ENCODE measurements at regions not wholly inside any gene's neighbourhood (a gene's known extent, or its start where the extent isn't known, plus 50 kb on each side); places are given as distances from the start of the nearest gene placed in this dataset.

GRCh38 chr5:105708442-105708841, 1962.3 kb downstream of the EFNA5 start (continued):
- TF ChIP-seq, protein P1, sequence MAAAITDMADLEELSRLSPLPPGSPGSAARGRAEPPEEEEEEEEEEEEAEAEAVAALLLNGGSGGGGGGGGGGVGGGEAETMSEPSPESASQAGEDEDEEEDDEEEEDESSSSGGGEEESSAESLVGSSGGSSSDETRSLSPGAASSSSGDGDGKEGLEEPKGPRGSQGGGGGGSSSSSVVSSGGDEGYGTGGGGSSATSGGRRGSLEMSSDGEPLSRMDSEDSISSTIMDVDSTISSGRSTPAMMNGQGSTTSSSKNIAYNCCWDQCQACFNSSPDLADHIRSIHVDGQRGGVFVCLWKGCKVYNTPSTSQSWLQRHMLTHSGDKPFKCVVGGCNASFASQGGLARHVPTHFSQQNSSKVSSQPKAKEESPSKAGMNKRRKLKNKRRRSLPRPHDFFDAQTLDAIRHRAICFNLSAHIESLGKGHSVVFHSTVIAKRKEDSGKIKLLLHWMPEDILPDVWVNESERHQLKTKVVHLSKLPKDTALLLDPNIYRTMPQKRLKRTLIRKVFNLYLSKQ (tag by site-specific recombination; IDR thresholded peaks at IDR 0.05; ENCODE audit: borderline replicate concordance) = no peak
- TF ChIP-seq ZNF202 (tag by site-specific recombination; IDR thresholded peaks at IDR 0.05; ENCODE audit: borderline replicate concordance) = no peak
- TF ChIP-seq ZNF555 (tag by site-specific recombination; conservative IDR thresholded peaks at IDR 0.05) = no peak
- TF ChIP-seq ZNF776 (tag by site-specific recombination; IDR thresholded peaks at IDR 0.05; ENCODE audit: borderline replicate concordance) = no peak
- TF ChIP-seq ZNF830 (tag by site-specific recombination; IDR thresholded peaks at IDR 0.05; ENCODE audit: low read depth) = no peak
- TF ChIP-seq, protein P2, sequence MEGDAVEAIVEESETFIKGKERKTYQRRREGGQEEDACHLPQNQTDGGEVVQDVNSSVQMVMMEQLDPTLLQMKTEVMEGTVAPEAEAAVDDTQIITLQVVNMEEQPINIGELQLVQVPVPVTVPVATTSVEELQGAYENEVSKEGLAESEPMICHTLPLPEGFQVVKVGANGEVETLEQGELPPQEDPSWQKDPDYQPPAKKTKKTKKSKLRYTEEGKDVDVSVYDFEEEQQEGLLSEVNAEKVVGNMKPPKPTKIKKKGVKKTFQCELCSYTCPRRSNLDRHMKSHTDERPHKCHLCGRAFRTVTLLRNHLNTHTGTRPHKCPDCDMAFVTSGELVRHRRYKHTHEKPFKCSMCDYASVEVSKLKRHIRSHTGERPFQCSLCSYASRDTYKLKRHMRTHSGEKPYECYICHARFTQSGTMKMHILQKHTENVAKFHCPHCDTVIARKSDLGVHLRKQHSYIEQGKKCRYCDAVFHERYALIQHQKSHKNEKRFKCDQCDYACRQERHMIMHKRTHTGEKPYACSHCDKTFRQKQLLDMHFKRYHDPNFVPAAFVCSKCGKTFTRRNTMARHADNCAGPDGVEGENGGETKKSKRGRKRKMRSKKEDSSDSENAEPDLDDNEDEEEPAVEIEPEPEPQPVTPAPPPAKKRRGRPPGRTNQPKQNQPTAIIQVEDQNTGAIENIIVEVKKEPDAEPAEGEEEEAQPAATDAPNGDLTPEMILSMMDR (tag by site-specific recombination; IDR thresholded peaks at IDR 0.05) = no peak
- TF ChIP-seq ZNF785 (tag by site-specific recombination; IDR thresholded peaks at IDR 0.05) = no peak
- TF ChIP-seq ZNF239 (tag by site-specific recombination; IDR thresholded peaks at IDR 0.05) = no peak
- no peak for TF ChIP-seq WT1 (tag by site-specific recombination; IDR thresholded peaks at IDR 0.05)
- TF ChIP-seq ZIC2 (tag by site-specific recombination; IDR thresholded peaks at IDR 0.05) = no peak
- TF ChIP-seq ZNF138 (tag by site-specific recombination; IDR thresholded peaks at IDR 0.05; ENCODE audit: borderline replicate concordance) = no peak
- TF ChIP-seq ZNF335 (tag by site-specific recombination; conservative IDR thresholded peaks at IDR 0.05) = no peak
- TF ChIP-seq, protein P3, sequence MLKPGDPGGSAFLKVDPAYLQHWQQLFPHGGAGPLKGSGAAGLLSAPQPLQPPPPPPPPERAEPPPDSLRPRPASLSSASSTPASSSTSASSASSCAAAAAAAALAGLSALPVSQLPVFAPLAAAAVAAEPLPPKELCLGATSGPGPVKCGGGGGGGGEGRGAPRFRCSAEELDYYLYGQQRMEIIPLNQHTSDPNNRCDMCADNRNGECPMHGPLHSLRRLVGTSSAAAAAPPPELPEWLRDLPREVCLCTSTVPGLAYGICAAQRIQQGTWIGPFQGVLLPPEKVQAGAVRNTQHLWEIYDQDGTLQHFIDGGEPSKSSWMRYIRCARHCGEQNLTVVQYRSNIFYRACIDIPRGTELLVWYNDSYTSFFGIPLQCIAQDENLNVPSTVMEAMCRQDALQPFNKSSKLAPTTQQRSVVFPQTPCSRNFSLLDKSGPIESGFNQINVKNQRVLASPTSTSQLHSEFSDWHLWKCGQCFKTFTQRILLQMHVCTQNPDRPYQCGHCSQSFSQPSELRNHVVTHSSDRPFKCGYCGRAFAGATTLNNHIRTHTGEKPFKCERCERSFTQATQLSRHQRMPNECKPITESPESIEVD (tag by site-specific recombination; IDR thresholded peaks at IDR 0.05) = no peak

DNA sequence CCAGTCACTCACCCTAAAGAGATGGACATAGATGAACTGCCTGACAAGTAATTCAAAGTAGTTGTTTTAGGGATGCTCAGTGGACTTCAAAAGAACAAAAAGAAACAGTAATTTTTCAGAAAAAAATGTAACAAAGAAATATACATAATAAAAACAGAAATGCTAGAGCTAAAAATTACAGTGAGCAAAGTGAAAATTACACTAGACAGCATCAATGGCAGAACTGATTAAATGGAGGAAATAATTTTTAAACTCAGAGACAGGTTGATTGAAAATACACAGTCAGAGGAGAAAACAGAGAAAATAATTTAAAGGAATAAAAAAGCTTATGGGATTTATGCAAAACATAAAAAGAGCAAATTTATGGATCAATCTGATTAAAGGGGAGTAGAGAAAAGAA, 1968.4 kb downstream of the EFNA5 start:
- POLR2A ChIA-PET = no interaction called here
- TF ChIP-seq, protein P4, sequence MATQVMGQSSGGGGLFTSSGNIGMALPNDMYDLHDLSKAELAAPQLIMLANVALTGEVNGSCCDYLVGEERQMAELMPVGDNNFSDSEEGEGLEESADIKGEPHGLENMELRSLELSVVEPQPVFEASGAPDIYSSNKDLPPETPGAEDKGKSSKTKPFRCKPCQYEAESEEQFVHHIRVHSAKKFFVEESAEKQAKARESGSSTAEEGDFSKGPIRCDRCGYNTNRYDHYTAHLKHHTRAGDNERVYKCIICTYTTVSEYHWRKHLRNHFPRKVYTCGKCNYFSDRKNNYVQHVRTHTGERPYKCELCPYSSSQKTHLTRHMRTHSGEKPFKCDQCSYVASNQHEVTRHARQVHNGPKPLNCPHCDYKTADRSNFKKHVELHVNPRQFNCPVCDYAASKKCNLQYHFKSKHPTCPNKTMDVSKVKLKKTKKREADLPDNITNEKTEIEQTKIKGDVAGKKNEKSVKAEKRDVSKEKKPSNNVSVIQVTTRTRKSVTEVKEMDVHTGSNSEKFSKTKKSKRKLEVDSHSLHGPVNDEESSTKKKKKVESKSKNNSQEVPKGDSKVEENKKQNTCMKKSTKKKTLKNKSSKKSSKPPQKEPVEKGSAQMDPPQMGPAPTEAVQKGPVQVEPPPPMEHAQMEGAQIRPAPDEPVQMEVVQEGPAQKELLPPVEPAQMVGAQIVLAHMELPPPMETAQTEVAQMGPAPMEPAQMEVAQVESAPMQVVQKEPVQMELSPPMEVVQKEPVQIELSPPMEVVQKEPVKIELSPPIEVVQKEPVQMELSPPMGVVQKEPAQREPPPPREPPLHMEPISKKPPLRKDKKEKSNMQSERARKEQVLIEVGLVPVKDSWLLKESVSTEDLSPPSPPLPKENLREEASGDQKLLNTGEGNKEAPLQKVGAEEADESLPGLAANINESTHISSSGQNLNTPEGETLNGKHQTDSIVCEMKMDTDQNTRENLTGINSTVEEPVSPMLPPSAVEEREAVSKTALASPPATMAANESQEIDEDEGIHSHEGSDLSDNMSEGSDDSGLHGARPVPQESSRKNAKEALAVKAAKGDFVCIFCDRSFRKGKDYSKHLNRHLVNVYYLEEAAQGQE (tag by site-specific recombination; IDR thresholded peaks at IDR 0.05) = no peak
- TF ChIP-seq ZBTB48 (tag by site-specific recombination; IDR thresholded peaks at IDR 0.05) (no peak), SETDB1 (IDR thresholded peaks at IDR 0.05; ENCODE audit: insufficient read length, low read length) (peak; percentile 70), SP7 (tag by site-specific recombination; IDR thresholded peaks at IDR 0.05) (no peak)

More for the DNA sequence above, 1968.4 kb downstream of the EFNA5 start:
- H3K9me3 ChIP-seq (ENCODE audit: control insufficient read depth, insufficient read depth, low read depth, low read length) = no peaks in the 10 kb centered on the region
- H3K36me3 ChIP-seq (ENCODE audit: control insufficient read depth in 2 of 2, insufficient read depth in 1 of 2, low read length in 2 of 2) = no peaks in the 10 kb centered on the region
- H3K27ac ChIP-seq (ENCODE audit: extremely low read depth, low read depth, low read length) = no peak overlapping the region
- no peak overlapping the region for H3K4me3 ChIP-seq (ENCODE audit: low read depth, low read length)
- H3K4me1 ChIP-seq (ENCODE audit: control insufficient read depth, insufficient read depth, low read length) = no peaks in the 10 kb centered on the region
- CTCF ChIA-PET = no interaction called here

All from HEK293 (cell line).